Cardiac muscle cell (in vitro differentiated cells and primary cell): ENCODE measurements at regions not wholly inside any gene's neighbourhood (a gene's known extent, or its start where the extent isn't known, plus 50 kb on each side); places are given as distances from the start of the nearest gene placed in this dataset.
"Not testable (repeated sequence)": the region's sequence is repeated elsewhere in the genome, so short reads cannot be mapped to it uniquely, and the experiment has no call there.

Experiments used
- DNase-seq, 2 donors: peaks; one replicate each; pipeline versions ENCODE4 v3.0.0 to v3.0.0-alpha.2; 2010 to 2017; ENCODE audit warnings: low read depth in 1 of 2, low spot score in 1 of 2
- H3K27ac ChIP-seq: fragments of 200-600 bp; sonication (generic); 2 replicates; pipeline ENCODE4 v1.5.1; 2016
- H3K27me3 ChIP-seq: fragments of 200-600 bp; sonication (generic); 2 replicates; pipeline ENCODE4 v1.6.0; 2016; ENCODE audit warnings: control low read depth
- H3K36me3 ChIP-seq: fragments of 200-600 bp; sonication (generic); 2 replicates; pipeline ENCODE4 v1.5.1; 2016; ENCODE audit warnings: control low read depth
- H3K4me1 ChIP-seq: fragments of 200-600 bp; sonication (generic); 2 replicates; pipeline ENCODE4 v1.8.1; 2017; ENCODE audit warnings: low read depth, mild to moderate bottlenecking, mixed run types
- H3K4me3 ChIP-seq: fragments of 200-600 bp; sonication (generic); 2 replicates; pipeline ENCODE4 v1.5.1; 2016; ENCODE audit warnings: mild to moderate bottlenecking
- H3K9me3 ChIP-seq: fragments of 200-600 bp; sonication (generic); 2 replicates; pipeline ENCODE4 v1.5.1; 2017; ENCODE audit warnings: low read depth, mild to moderate bottlenecking, control low read depth
- CTCF ChIP-seq: IDR thresholded peaks from 2 replicates; pipeline ENCODE4 v1.5.1; 2012; ENCODE audit warnings: low read depth, mild to moderate bottlenecking, low read length

GRCh38 chr2:167844714-167845530 lies 402.5 kb downstream of the STK39 start:
- Histone ChIP-seq H3K36me3 (no peaks in the 10 kb centered on the region), H3K27me3 (no peaks in the 10 kb centered on the region), H3K4me1 (no peaks in the 10 kb centered on the region), H3K9me3 (no peaks in the 10 kb centered on the region), H3K27ac (no peak overlapping the region), H3K4me3 (no peak overlapping the region)
- DNase-seq: no peak
- TF ChIP-seq CTCF: no peak

- H3K27me3 ChIP-seq: no peaks in the 10 kb centered on the region
- no peaks in the 10 kb centered on the region for H3K4me1 ChIP-seq
- no peak for DNase-seq
- no peaks in the 10 kb centered on the region for H3K36me3 ChIP-seq
- no peaks in the 10 kb centered on the region for H3K9me3 ChIP-seq
- no peak overlapping the region for H3K4me3 ChIP-seq
- no peak for TF ChIP-seq CTCF
- no peak overlapping the region for H3K27ac ChIP-seq
Measured at GRCh38 chr2:167843657-167844056, 403.7 kb downstream of the STK39 start.

GRCh38 chr2:167843217-167843616 lies 404.2 kb downstream of the STK39 start:
- no peaks in the 10 kb centered on the region for H3K36me3 ChIP-seq
- DNase-seq: no peak
- H3K9me3 ChIP-seq: no peaks in the 10 kb centered on the region
- no peak overlapping the region for H3K4me3 ChIP-seq
- H3K27ac ChIP-seq: no peak overlapping the region
- H3K27me3 ChIP-seq: no peaks in the 10 kb centered on the region
- no peaks in the 10 kb centered on the region for H3K4me1 ChIP-seq
- no peak for TF ChIP-seq CTCF

GRCh38 chr2:167842047-167842446 lies 405.3 kb downstream of the STK39 start:
- Histone ChIP-seq H3K36me3 (no peaks in the 10 kb centered on the region), H3K4me3 (no peak overlapping the region), H3K27ac (peak overlapping the region; percentile 43), H3K4me1 (no peaks in the 10 kb centered on the region), H3K27me3 (no peaks in the 10 kb centered on the region), H3K9me3 (no peaks in the 10 kb centered on the region)
- no peak for DNase-seq
- TF ChIP-seq CTCF: no peak

DNA sequence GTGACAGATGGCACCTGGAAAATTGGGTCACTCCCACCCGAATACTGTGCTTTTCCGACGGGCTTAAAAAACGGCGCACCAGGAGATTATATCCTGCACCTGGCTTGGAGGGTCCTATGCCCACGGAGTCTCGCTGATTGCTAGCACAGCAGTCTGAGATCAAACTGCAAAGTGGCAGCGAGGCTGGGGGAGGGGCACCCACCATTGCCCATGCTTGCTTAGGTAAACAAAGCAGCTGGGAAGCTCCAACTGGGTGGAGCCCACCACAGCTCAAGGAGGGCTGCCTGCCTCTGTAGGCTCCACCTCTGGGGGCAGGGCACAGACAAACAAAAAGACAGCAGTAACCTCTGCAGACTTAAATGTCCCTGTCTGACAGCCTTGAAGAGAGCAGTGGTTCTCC lies 412.1 kb downstream of the STK39 start:
- H3K36me3 ChIP-seq, H3K27ac ChIP-seq, H3K4me3 ChIP-seq, H3K9me3 ChIP-seq, DNase-seq, H3K4me1 ChIP-seq, H3K27me3 ChIP-seq: not testable (repeated sequence)

DNA sequence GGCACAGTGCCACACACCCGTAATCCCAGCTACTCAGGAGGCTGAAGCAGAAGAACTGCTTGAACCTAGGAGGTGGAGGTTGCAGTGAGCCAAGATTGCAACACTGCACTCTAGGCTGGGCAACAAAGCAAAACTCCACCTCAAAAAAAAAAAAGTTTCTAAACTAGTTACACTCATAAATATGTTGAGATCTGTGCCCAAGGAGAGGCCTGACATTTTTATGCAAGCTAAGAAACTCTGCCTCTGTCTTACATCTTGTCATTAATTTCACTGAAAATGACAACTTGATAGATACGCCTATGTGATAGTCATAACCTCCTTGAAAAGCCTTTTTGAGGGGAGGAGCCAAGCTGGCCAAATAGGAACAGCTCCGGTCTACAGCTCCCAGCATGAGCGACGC lies 412.7 kb downstream of the STK39 start:
- DNase-seq: no peak
- H3K4me1 ChIP-seq: no peaks in the 10 kb centered on the region
- H3K9me3 ChIP-seq: no peaks in the 10 kb centered on the region
- TF ChIP-seq CTCF: no peak
- no peak overlapping the region for H3K4me3 ChIP-seq
- H3K36me3 ChIP-seq: no peaks in the 10 kb centered on the region
- no peaks in the 10 kb centered on the region for H3K27me3 ChIP-seq
- no peak overlapping the region for H3K27ac ChIP-seq
